ENCODE measurements at regions not wholly inside any gene's neighbourhood (a gene's known extent, or its start where the extent isn't known, plus 50 kb on each side); places are given as distances from the start of the nearest gene placed in this dataset.

DNA sequence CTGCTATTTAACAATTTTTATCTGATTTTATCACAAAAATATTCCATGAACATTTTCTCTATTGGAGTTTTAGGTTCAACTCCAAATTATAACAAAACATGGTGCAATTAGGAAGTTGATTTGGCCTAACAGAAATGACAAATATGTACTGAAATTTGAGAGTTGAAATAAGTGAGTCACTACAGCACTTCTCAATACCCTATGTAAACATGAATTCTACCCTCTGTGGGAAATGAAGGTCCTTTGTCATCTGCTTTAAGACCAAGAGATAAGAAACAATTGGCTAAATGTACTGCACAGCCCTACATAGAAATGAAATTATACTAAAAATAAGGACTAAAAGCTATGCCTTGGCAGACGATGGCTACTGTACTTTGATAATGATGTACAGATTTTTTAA is 86.2 kb upstream of the BEND6 start (continued):
- TF ChIP-seq KDM5A (IDR thresholded peaks at IDR 0.05; ENCODE audit: borderline replicate concordance, low read length) = no peak
- TF ChIP-seq FOXP1 (IDR thresholded peaks at IDR 0.05) = no peak
- TF ChIP-seq FOXP1 (CRISPR knock-in tag; IDR thresholded peaks at IDR 0.05) = peak; percentile 46; the same call in 1 of the 2 replicates
- TF ChIP-seq FOXA3 (CRISPR knock-in tag; IDR thresholded peaks at IDR 0.05) = peak; percentile 90
- TF ChIP-seq ZNF678 (CRISPR knock-in tag; IDR thresholded peaks at IDR 0.05) = no peak
- no peak for TF ChIP-seq ADNP (CRISPR knock-in tag; IDR thresholded peaks at IDR 0.05)
- no peak for TF ChIP-seq ZNF33B (CRISPR knock-in tag; IDR thresholded peaks at IDR 0.05)
- no peak for TF ChIP-seq ZNF510 (CRISPR knock-in tag; IDR thresholded peaks at IDR 0.05; ENCODE audit: low read depth)
- TF ChIP-seq, protein P1, sequence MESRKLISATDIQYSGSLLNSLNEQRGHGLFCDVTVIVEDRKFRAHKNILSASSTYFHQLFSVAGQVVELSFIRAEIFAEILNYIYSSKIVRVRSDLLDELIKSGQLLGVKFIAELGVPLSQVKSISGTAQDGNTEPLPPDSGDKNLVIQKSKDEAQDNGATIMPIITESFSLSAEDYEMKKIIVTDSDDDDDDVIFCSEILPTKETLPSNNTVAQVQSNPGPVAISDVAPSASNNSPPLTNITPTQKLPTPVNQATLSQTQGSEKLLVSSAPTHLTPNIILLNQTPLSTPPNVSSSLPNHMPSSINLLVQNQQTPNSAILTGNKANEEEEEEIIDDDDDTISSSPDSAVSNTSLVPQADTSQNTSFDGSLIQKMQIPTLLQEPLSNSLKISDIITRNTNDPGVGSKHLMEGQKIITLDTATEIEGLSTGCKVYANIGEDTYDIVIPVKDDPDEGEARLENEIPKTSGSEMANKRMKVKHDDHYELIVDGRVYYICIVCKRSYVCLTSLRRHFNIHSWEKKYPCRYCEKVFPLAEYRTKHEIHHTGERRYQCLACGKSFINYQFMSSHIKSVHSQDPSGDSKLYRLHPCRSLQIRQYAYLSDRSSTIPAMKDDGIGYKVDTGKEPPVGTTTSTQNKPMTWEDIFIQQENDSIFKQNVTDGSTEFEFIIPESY (CRISPR knock-in tag; IDR thresholded peaks at IDR 0.05) = no peak
- TF ChIP-seq ZNF343 (CRISPR knock-in tag; IDR thresholded peaks at IDR 0.05) = no peak
- TF ChIP-seq ZNF780A (CRISPR knock-in tag; IDR thresholded peaks at IDR 0.05) = no peak
- TF ChIP-seq SOX6 (IDR thresholded peaks at IDR 0.05) = no peak
- peak; percentile 33; the same call in 1 of the 2 replicates for TF ChIP-seq SOX6 (CRISPR knock-in tag; IDR thresholded peaks at IDR 0.05)
- TF ChIP-seq HMG20A (CRISPR knock-in tag; IDR thresholded peaks at IDR 0.05; ENCODE audit: borderline replicate concordance) = peak; percentile 59; the same call in 1 of the 2 replicates
- TF ChIP-seq RFXANK (CRISPR knock-in tag; IDR thresholded peaks at IDR 0.05) = no peak
- TF ChIP-seq, protein P2, sequence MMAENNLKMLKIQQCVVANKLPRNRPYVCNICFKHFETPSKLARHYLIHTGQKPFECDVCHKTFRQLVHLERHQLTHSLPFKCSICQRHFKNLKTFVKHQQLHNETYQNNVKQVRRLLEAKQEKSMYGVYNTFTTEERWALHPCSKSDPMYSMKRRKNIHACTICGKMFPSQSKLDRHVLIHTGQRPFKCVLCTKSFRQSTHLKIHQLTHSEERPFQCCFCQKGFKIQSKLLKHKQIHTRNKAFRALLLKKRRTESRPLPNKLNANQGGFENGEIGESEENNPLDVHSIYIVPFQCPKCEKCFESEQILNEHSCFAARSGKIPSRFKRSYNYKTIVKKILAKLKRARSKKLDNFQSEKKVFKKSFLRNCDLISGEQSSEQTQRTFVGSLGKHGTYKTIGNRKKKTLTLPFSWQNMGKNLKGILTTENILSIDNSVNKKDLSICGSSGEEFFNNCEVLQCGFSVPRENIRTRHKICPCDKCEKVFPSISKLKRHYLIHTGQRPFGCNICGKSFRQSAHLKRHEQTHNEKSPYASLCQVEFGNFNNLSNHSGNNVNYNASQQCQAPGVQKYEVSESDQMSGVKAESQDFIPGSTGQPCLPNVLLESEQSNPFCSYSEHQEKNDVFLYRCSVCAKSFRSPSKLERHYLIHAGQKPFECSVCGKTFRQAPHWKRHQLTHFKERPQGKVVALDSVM (CRISPR knock-in tag; IDR thresholded peaks at IDR 0.05) = no peak
- no peak for TF ChIP-seq MBNL3 (CRISPR knock-in tag; conservative IDR thresholded peaks at IDR 0.05)
- TF ChIP-seq ZNF44 (CRISPR knock-in tag; IDR thresholded peaks at IDR 0.05) = no peak
- no peak for TF ChIP-seq ZNF781 (CRISPR knock-in tag; IDR thresholded peaks at IDR 0.05; ENCODE audit: borderline replicate concordance, not compliant biosample characterization)
- TF ChIP-seq SOX13 (IDR thresholded peaks at IDR 0.05) = no peak
- TF ChIP-seq SOX13 (CRISPR knock-in tag; conservative IDR thresholded peaks at IDR 0.05 in 1 of 2, IDR thresholded peaks at IDR 0.05 in 1 of 2) = peak in 1 of 2 experiments; percentile 75; a peak in 2 of 4 replicates
- no peak for TF ChIP-seq TCF7 (IDR thresholded peaks at IDR 0.05; ENCODE audit: low read depth)
- TF ChIP-seq, protein P3, sequence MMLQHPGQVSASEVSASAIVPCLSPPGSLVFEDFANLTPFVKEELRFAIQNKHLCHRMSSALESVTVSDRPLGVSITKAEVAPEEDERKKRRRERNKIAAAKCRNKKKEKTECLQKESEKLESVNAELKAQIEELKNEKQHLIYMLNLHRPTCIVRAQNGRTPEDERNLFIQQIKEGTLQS (CRISPR knock-in tag; IDR thresholded peaks at IDR 0.05) = peak; percentile 23; the same call in 1 of the 2 replicates
- no peak; the same call in 1 of the 2 replicates for TF ChIP-seq FOXA1 (IDR thresholded peaks at IDR 0.05)
- peak; percentile 83 for TF ChIP-seq FOXA1 (CRISPR knock-in tag; IDR thresholded peaks at IDR 0.05)
- no peak for TF ChIP-seq IKZF4 (CRISPR knock-in tag; IDR thresholded peaks at IDR 0.05; ENCODE audit: borderline replicate concordance, low read depth, not compliant biosample characterization)
- TF ChIP-seq POLR2G (IDR thresholded peaks at IDR 0.05; ENCODE audit: low read depth, low read length) = no peak
- no peak for TF ChIP-seq EZH2 (conservative IDR thresholded peaks at IDR 0.05; ENCODE audit: low read depth, low read length)
- no peak for TF ChIP-seq KLF9 (CRISPR knock-in tag; IDR thresholded peaks at IDR 0.05; ENCODE audit: low read depth)
- no peak for TF ChIP-seq MAFG (CRISPR knock-in tag; IDR thresholded peaks at IDR 0.05)
- TF ChIP-seq, protein P4, sequence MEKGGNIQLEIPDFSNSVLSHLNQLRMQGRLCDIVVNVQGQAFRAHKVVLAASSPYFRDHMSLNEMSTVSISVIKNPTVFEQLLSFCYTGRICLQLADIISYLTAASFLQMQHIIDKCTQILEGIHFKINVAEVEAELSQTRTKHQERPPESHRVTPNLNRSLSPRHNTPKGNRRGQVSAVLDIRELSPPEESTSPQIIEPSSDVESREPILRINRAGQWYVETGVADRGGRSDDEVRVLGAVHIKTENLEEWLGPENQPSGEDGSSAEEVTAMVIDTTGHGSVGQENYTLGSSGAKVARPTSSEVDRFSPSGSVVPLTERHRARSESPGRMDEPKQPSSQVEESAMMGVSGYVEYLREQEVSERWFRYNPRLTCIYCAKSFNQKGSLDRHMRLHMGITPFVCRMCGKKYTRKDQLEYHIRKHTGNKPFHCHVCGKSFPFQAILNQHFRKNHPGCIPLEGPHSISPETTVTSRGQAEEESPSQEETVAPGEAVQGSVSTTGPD (CRISPR knock-in tag; IDR thresholded peaks at IDR 0.05) = no peak

Measured in HepG2 (cell line).